NCI-H2107 treated with DMSO at 0.1 percent for 48 hours (cell line): ENCODE measurements at regions not wholly inside any gene's neighbourhood (a gene's known extent, or its start where the extent isn't known, plus 50 kb on each side); places are given as distances from the start of the nearest gene placed in this dataset.

Experiments
- DNase-seq: peaks from one replicate; lab custom pipeline; 2025; ENCODE audit not compliant: unreplicated experiment; lab: John Stamatoyannopoulos, UW

DNA sequence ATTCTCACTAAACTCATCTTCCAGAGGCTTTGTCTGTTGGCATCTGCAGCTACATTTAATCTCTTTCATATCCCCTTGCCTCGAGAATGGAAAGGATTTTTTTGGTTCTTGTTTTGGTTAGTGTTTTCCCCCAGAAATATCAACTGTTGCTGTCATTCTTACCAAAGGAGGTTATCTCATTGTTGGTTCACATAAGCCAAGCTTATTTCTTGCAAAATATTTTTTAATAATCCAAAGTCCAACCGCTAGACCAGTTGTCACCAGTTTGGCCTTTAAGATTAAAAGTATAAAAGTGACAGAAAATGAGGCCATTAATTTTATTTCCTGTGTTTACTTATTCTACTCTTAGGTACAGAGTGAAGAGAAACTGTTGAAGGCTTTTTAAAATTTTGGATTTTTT lies 66.5 kb upstream of the PROX1 start:
- no peak for DNase-seq

DNA sequence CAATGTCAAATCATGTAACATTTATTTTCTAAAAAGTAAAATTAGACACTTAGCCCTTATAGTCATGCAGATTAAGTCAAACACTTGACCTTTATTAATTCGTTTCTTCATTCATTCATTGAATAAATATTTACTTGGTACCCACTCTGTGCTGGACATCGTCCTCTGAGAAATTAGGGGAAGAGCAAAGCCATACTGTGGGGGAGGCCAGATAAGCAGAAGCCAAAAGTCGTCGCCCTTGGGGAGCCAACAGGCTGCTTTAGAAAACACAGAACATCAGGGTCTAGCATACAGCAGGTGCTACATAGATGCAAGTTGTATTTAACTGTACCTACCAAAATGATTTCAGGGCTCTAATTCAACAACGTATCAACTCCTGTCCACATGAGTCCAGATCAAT lies 66.1 kb upstream of the PROX1 start:
- no peak for DNase-seq

DNA sequence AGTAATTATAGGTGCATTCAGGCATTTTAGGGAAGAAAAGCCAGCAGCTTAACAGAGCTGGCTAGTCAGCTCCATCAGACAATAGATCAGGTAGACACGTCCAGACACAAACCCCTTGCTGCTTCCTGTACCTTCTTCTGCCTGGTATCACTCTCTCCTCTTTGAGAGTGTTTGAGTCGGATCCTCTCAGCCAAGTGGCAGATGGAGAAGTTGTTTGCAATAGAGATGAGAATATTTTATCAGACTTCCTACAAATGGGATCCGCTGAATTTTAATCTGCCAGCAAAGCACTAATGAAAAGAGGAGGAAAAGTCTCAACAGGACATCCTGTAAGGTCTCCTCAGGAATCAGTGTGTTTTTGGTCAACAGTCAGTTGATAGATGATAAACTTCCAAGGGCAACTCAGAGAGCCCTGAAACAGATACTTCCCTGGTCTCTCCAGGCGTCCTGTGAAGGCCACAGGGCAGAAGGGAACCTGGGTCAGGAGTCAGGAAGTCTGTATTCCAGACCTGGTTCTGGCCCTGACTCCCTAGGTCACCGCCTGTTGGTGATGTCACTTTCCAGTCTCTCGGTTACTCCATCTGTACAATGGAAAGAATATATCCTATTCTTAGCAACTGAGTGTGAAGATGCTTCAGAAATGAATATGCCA lies 62.1 kb upstream of the PROX1 start:
- DNase-seq = no peak

DNA sequence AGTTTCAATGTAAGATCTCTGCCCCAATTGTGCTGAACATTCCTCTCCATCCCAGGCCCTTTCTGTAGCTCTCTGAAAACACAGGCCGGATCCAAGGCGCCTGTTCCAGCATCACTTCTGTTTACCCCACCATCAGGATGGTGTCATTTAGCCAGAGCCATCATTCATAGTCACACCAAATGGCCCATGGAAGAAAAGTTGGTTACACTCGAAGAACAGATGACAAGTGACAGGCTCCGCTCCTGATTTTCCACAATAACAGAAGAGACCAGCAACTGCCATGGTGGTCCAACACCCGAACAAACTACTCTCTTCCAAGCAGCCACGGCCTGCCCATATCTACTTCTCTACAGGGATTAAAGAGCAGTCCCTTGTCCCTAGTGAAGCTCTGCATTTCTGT lies 59.9 kb upstream of the PROX1 start:
- no peak for DNase-seq

DNA sequence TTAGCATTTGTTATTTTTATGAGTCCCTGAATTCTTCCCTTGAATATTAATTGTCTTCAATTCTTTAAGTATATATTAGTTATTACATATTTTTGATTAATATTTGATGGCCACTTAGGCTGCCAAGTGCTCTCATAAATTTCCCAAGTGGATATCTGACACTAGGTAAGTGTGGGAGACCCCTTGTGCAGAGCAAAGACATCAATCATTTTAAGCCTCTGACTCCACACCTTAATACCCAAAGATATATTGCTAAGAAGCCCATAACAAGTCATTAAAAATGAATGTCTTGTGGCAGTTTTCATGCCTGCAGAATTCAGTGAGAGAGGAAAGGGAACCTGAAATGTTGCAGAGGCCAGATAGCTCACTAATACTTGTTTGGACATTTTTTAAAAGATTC lies 58.4 kb upstream of the PROX1 start:
- DNase-seq = no peak

DNA sequence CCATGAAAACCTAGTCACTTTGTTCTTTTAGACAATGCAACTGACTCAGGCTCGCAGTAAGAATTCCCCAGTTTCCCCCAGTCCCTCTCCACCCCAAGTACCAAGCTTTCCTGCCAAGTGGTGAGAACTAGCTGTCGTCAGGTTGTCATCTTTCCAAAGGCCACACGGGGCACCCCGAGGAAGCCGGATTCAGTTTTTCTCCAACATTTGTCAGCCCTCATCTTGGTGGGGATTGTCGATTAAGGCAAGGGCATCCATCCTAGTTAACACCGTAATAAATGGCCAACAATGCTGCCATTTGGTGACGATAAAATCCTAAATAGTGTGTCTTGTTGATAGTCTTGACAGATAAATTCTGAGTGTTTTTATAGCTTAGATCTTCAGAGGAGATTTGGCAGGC lies 55.9 kb upstream of the PROX1 start:
- no peak for DNase-seq

DNA sequence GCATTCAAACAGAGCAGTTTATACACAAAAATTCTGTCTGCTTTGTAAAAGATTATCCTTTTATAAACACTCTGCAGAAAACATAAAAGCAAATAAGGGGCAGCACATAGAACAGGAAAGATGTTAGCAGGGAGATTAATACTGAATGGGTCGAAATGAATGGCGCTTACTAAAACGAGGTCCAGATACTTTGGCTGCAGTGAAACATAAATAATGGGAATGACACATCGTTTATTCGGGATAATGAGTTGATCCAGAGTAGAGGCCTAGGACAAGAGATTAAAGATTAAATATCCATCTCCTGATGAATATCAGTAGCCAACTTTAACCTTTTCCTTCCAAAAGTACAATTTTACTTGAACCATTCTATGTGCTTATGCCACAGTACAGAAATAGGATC lies 54.4 kb upstream of the PROX1 start:
- DNase-seq = no peak

DNA sequence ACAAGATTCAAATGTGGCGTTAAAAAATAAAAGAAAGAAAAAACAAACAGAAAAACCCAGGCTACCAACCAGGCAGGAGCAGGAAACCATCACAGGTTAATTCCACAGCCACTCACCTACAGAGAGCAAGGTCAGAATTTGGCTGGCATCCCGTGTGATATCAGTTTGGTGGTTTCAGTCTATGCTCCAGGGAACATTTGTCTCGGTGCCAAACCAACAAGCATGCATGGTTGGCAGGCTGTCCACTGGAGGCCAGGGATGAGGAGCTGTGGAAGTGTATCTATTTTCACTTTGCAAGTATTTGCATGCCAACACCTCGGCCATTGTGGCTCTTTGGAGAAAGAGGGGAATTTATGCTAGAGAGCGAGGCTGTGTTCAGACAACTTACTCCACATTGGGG lies 53.1 kb upstream of the PROX1 start:
- DNase-seq = peak; percentile 98

DNA sequence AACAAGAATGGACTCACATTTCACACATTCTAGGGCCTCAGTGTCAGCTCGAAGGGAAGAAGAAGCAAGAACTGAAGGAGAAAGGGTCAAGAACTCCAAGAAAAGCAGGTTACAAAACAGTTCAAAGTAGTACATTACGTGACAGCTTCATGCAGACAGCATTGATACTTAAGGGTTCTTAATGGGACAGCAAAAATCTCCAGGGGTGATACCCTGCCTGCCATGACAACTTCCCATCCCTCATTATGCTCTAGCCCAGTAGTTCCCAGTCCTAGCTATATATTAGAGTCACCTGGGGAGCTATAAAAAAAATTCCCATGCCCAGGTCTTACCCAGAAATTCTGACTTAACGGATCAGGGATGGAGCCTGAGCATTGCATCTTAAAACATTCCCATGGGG lies 51.2 kb upstream of the PROX1 start:
- no peak for DNase-seq
